ENCODE measurements at regions not wholly inside any gene's neighbourhood (a gene's known extent, or its start where the extent isn't known, plus 50 kb on each side); places are given as distances from the start of the nearest gene placed in this dataset.

DNA sequence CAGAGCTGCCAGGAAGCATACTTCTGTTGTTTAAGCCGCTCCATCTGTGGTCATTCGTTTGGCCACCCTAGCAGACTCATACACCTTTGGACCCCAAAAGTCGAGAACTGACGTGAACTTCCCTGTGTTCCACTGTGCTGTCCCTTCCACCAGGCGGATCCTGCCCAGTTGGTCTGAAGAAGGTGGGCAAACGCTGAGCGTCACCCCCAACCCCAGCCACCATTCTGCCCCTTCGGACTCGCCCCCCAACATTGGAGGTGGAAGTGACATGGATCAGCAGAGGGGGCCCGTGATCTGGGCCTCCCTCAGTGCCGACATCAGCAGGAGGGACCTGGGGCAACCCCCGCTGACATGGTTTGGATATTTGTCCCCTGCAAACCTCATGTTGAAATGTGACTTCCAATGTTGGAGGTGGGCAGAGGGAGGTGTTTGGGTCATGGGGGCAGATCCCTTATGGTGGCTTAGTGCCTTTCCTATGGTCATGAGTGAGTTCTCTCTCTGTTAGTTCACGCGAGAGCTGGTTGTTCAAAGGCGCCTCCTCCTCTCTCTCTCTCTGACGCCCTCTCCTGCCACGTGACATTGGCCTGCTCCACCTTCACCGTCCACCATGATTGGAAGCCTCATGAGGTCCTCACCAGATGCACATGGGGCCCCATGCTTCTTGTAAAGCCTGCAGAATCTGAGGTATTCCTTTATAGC lies 93.6 kb upstream of the ZNF507 start:
- H3K79me2 ChIP-seq (ENCODE audit: control insufficient read depth, low read length): no peaks in the 10 kb centered on the region
- TF ChIP-seq EZH2phosphoT487 (IDR thresholded peaks at IDR 0.05; ENCODE audit: borderline replicate concordance, low read length): no peak
- TF ChIP-seq, protein P1, sequence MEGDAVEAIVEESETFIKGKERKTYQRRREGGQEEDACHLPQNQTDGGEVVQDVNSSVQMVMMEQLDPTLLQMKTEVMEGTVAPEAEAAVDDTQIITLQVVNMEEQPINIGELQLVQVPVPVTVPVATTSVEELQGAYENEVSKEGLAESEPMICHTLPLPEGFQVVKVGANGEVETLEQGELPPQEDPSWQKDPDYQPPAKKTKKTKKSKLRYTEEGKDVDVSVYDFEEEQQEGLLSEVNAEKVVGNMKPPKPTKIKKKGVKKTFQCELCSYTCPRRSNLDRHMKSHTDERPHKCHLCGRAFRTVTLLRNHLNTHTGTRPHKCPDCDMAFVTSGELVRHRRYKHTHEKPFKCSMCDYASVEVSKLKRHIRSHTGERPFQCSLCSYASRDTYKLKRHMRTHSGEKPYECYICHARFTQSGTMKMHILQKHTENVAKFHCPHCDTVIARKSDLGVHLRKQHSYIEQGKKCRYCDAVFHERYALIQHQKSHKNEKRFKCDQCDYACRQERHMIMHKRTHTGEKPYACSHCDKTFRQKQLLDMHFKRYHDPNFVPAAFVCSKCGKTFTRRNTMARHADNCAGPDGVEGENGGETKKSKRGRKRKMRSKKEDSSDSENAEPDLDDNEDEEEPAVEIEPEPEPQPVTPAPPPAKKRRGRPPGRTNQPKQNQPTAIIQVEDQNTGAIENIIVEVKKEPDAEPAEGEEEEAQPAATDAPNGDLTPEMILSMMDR (IDR thresholded peaks at IDR 0.05; ENCODE audit: low read depth, low read length, poor library complexity, severe bottlenecking): no peak

GRCh38 chr19:32252333-32252669 lies 93.1 kb upstream of the ZNF507 start:
- no peak overlapping the region for H3K4me2 ChIP-seq (ENCODE audit: low read length)
- TF ChIP-seq, protein P1 (IDR thresholded peaks at IDR 0.05; ENCODE audit: low read depth, low read length, poor library complexity, severe bottlenecking): no peak
- TF ChIP-seq EZH2phosphoT487 (IDR thresholded peaks at IDR 0.05; ENCODE audit: borderline replicate concordance, low read length): no peak
- H3K9me3 ChIP-seq (ENCODE audit: control insufficient read depth, insufficient read depth, low read length): no peaks in the 10 kb centered on the region
- no peaks in the 10 kb centered on the region for H3F3A ChIP-seq (ENCODE audit: control insufficient read depth, insufficient read depth)
- no peaks in the 10 kb centered on the region for H3K79me2 ChIP-seq (ENCODE audit: control insufficient read depth, low read length)
- H3K4me1 ChIP-seq (ENCODE audit: control insufficient read depth, low read length): no peaks in the 10 kb centered on the region
- H3K9me2 ChIP-seq (replicated peaks; ENCODE audit: control insufficient read depth, low read length): no peaks in the 10 kb centered on the region
- H3K27ac ChIP-seq (ENCODE audit: low read depth, low read length): no peak overlapping the region
- no peaks in the 10 kb centered on the region for H4K20me1 ChIP-seq (ENCODE audit: control insufficient read depth, insufficient read depth, low read depth, low read length)
- no peak overlapping the region for H3K4me3 ChIP-seq (ENCODE audit: low read length)
- H3K27me3 ChIP-seq (ENCODE audit: control insufficient read depth, low read length): no peaks in the 10 kb centered on the region
- H3K36me3 ChIP-seq (ENCODE audit: control insufficient read depth, low read length): no peaks in the 10 kb centered on the region

More for the DNA sequence above, 93.6 kb upstream of the ZNF507 start:
- no peaks in the 10 kb centered on the region for H3F3A ChIP-seq (ENCODE audit: control insufficient read depth, insufficient read depth)
- H3K9me2 ChIP-seq (replicated peaks; ENCODE audit: control insufficient read depth, low read length): no peaks in the 10 kb centered on the region
- no peaks in the 10 kb centered on the region for H3K4me1 ChIP-seq (ENCODE audit: control insufficient read depth, low read length)
- no peaks in the 10 kb centered on the region for H3K27me3 ChIP-seq (ENCODE audit: control insufficient read depth, low read length)
- H3K27ac ChIP-seq (ENCODE audit: low read depth, low read length): no peak overlapping the region
- H4K20me1 ChIP-seq (ENCODE audit: control insufficient read depth, insufficient read depth, low read depth, low read length): no peaks in the 10 kb centered on the region
- no peaks in the 10 kb centered on the region for H3K9me3 ChIP-seq (ENCODE audit: control insufficient read depth, insufficient read depth, low read length)
- H3K36me3 ChIP-seq (ENCODE audit: control insufficient read depth, low read length): no peaks in the 10 kb centered on the region
- no peak overlapping the region for H3K4me2 ChIP-seq (ENCODE audit: low read length)
- no peak overlapping the region for H3K4me3 ChIP-seq (ENCODE audit: low read length)

DNA sequence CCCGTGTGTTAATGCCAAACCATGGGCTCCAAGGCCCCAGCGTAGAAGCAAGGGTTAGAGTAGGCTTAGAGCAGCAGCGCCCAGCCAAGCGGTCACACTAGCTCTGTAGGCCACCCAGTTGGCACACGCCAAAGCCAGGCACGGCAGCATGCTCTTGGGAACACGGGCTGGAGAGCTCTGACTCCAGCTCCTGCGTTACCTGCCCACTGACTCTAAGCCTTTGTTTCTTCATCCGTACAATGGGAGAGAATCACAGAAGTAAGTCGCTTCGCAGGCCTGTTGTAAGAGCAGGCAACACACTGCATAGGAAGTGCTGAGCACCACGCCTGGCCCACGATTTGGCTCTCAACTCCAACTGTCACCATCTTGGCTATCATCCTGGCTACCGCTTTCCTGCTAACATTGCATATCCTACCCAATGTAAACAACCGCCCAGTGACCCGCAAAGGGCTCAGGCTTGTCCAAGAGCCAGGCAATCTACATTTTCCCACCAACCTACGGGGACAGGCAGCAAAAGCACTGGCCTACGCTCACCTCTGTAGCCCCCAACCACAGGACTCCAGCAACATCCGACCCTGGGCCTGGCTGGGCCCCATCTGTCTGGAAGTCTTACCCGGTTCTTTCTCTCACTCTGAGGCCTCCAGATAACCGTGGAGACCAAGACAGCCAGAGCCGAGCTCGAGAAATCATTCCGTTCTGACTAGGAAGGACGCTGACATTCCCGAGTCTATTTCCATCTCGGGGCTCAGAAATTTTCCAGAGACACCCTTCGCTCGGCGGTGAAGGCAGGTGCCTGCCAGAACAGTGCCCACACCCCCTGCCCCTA lies 91.5 kb upstream of the ZNF507 start:
- no peaks in the 10 kb centered on the region for H3K9me3 ChIP-seq (ENCODE audit: control insufficient read depth, insufficient read depth, low read length)
- no peaks in the 10 kb centered on the region for H3K79me2 ChIP-seq (ENCODE audit: control insufficient read depth, low read length)
- H4K20me1 ChIP-seq (ENCODE audit: control insufficient read depth, insufficient read depth, low read depth, low read length): no peaks in the 10 kb centered on the region
- no peak overlapping the region for H3K27ac ChIP-seq (ENCODE audit: low read depth, low read length)
- H3K36me3 ChIP-seq (ENCODE audit: control insufficient read depth, low read length): no peaks in the 10 kb centered on the region
- no peaks in the 10 kb centered on the region for H3K9me2 ChIP-seq (replicated peaks; ENCODE audit: control insufficient read depth, low read length)
- no peak for TF ChIP-seq EZH2phosphoT487 (IDR thresholded peaks at IDR 0.05; ENCODE audit: borderline replicate concordance, low read length)
- TF ChIP-seq, protein P1 (IDR thresholded peaks at IDR 0.05; ENCODE audit: low read depth, low read length, poor library complexity, severe bottlenecking): no peak
- H3K4me2 ChIP-seq (ENCODE audit: low read length): no peak overlapping the region
- H3K4me1 ChIP-seq (ENCODE audit: control insufficient read depth, low read length): no peaks in the 10 kb centered on the region
- H3K4me3 ChIP-seq (ENCODE audit: low read length): no peak overlapping the region
- no peaks in the 10 kb centered on the region for H3K27me3 ChIP-seq (ENCODE audit: control insufficient read depth, low read length)
- H3F3A ChIP-seq (ENCODE audit: control insufficient read depth, insufficient read depth): no peaks in the 10 kb centered on the region
